Lower lobe of right lung (tissue), 2 donors: ENCODE measurements at regions not wholly inside any gene's neighbourhood (a gene's known extent, or its start where the extent isn't known, plus 50 kb on each side); places are given as distances from the start of the nearest gene placed in this dataset.
A peak's percentile ranks its signal among the peaks of the same experiment; 100 is the strongest.

Experiments used
- ATAC-seq, 2 donors: fragments of 200-7000 bp; cut with Tn5 transposase; one replicate each; pipeline ENCODE4 v1.9.1; 2020 to 2022; ENCODE audit warnings: mild to moderate bottlenecking in 2 of 2, moderate library complexity in 2 of 2
- DNase-seq: peaks from one replicate; pipeline ENCODE4 v3.0.0-alpha.2; 2020
- H3K27ac ChIP-seq: fragments of 200-600 bp; one replicate; pipeline ENCODE4 v1.8.0; 2022
- H3K27me3 ChIP-seq: fragments of 200-600 bp; one replicate; pipeline ENCODE4 v1.8.0; 2022; ENCODE audit warnings: low read depth
- H3K36me3 ChIP-seq: fragments of 200-600 bp; one replicate; pipeline ENCODE4 v1.8.0; 2022; ENCODE audit warnings: mild to moderate bottlenecking
- H3K4me1 ChIP-seq: fragments of 200-600 bp; one replicate; pipeline ENCODE4 v1.8.0; 2022
- H3K4me3 ChIP-seq: fragments of 200-600 bp; one replicate; pipeline ENCODE4 v1.8.0; 2022; ENCODE audit warnings: mild to moderate bottlenecking
- H3K9me3 ChIP-seq: fragments of 200-600 bp; one replicate; pipeline ENCODE4 v1.8.0; 2022
- intact Hi-C: fragments of 100-400 bp; cut with DNase I; formaldehyde crosslinking; loops from one replicate; pipeline ENCODE4 v1.11.0; 2022
- TF ChIP-seq, protein P1 (sequence below): fragments of 200-600 bp; IDR thresholded peaks from one replicate; pipeline ENCODE4 v1.8.0; 2022; ENCODE audit warnings: antibody characterized with exemption, mild to moderate bottlenecking
- donor health status: DM: no; HTN: yes; CAD: no; lungs with severe emphysema.

DNA sequence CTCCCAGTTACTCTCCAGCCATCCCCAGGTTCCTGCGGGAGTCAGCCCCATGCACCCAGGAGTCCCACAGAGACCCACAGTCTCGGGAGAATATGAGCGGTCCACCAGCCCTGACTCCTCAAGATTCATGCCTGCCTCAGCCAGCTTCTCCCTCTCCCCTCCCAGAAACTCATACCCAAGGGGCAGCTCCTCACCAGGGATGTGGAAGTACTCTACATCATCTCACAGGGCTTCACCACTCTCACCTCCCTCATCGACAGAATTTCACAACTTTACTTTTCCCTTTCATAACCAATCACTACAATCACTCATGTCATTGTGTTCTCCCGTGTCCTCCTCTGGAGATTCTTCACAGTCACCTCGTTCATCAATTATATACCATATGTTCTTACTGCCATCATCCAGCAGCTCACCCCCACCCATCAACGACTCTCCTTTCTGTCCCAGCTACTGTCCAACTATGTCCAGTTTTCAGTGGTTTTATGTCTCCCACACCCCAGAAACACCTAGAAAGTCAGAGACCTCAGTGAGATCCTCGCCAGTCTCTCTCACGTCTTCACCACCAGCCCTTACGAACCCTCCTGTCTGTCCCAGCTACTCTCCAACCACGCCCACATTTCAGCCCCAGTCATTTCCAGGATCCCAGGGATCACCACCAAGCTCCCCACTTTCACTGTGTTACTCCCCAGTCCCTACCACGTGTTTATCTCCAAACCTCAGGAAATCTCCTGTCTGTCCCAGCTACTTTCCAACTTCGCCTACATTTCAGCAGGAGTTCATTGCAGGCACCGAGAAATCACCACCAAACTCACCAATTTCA, 1530.1 kb upstream of the TPTE start:
- no peaks in the 10 kb centered on the region for H3K36me3 ChIP-seq
- no peaks in the 10 kb centered on the region for H3K9me3 ChIP-seq
- DNase-seq (no peak), ATAC-seq (no peak)
- no peak overlapping the region for H3K4me3 ChIP-seq
- TF ChIP-seq, protein P1, sequence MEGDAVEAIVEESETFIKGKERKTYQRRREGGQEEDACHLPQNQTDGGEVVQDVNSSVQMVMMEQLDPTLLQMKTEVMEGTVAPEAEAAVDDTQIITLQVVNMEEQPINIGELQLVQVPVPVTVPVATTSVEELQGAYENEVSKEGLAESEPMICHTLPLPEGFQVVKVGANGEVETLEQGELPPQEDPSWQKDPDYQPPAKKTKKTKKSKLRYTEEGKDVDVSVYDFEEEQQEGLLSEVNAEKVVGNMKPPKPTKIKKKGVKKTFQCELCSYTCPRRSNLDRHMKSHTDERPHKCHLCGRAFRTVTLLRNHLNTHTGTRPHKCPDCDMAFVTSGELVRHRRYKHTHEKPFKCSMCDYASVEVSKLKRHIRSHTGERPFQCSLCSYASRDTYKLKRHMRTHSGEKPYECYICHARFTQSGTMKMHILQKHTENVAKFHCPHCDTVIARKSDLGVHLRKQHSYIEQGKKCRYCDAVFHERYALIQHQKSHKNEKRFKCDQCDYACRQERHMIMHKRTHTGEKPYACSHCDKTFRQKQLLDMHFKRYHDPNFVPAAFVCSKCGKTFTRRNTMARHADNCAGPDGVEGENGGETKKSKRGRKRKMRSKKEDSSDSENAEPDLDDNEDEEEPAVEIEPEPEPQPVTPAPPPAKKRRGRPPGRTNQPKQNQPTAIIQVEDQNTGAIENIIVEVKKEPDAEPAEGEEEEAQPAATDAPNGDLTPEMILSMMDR: no peak
- intact Hi-C loops: no loop called here
- H3K27ac ChIP-seq: no peak overlapping the region
- no peaks in the 10 kb centered on the region for H3K4me1 ChIP-seq
- H3K27me3 ChIP-seq: peaks cover 49% of the 10 kb centered on the region

DNA sequence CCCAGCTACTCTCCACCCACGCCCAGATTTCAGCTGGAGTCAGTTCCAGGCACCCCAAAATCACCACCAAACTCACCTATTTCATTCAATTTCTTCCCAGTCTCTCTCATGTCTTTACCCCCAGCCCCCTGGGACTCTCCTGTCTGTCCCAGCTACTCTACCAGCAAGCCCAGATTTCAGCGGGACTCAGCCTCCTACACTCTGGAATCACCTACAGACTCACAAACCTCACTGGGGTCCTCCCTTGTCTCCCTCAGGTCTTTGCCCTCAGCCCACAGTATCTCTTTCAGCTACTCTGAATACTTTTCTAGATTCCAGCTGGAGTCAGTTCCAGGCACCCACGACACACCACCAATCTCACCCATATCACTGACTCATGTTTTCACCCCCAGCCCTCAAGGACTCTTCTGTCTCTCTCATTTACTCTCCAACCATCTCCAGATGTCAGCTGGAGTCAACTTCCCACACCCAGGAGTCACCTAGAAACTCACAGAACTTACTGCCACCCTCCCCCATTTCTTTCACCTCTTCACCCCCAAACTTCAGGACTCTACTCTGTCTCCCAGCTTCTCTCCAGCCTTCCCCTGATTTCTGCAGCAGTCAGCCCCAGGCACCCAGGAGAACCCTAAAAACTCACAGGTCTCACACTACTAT, 1529.3 kb upstream of the TPTE start:
- Histone ChIP-seq H3K27ac (no peak overlapping the region), H3K4me1 (no peaks in the 10 kb centered on the region), H3K4me3 (no peak overlapping the region), H3K9me3 (no peaks in the 10 kb centered on the region), H3K27me3 (peaks cover 49% of the 10 kb centered on the region), H3K36me3 (no peaks in the 10 kb centered on the region)
- ATAC-seq (peak; percentile 6 to 18), DNase-seq (no peak)
- intact Hi-C loops: no loop called here
- TF ChIP-seq, protein P1: no peak

GRCh38 chr21:8992731-8993174, 1528.6 kb upstream of the TPTE start:
- H3K9me3 ChIP-seq: no peaks in the 10 kb centered on the region
- no peaks in the 10 kb centered on the region for H3K36me3 ChIP-seq
- no peak overlapping the region for H3K27ac ChIP-seq
- H3K27me3 ChIP-seq: peaks cover 49% of the 10 kb centered on the region
- H3K4me3 ChIP-seq: no peak overlapping the region
- TF ChIP-seq, protein P1: no peak
- intact Hi-C loops: no loop called here
- DNase-seq: no peak
- no peaks in the 10 kb centered on the region for H3K4me1 ChIP-seq
- peak; percentile 44 to 53 for ATAC-seq

- no peak for DNase-seq
- H3K9me3 ChIP-seq: no peaks in the 10 kb centered on the region
- peaks cover 49% of the 10 kb centered on the region for H3K27me3 ChIP-seq
- H3K27ac ChIP-seq: no peak overlapping the region
- TF ChIP-seq, protein P1: no peak
- no peaks in the 10 kb centered on the region for H3K4me1 ChIP-seq
- peak; percentile 19 to 25 for ATAC-seq
- H3K4me3 ChIP-seq: no peak overlapping the region
- H3K36me3 ChIP-seq: no peaks in the 10 kb centered on the region
- intact Hi-C loops: no loop called here
These were observed 1528.0 kb upstream of the TPTE start for GRCh38 chr21:8993284-8993942.

GRCh38 chr21:8993943-8994639, 1527.3 kb upstream of the TPTE start:
- Histone ChIP-seq H3K36me3 (no peaks in the 10 kb centered on the region), H3K27me3 (peaks cover 48% of the 10 kb centered on the region), H3K27ac (no peak overlapping the region), H3K9me3 (no peaks in the 10 kb centered on the region), H3K4me1 (no peaks in the 10 kb centered on the region), H3K4me3 (no peak overlapping the region)
- ATAC-seq: no peak
- no peak for DNase-seq
- intact Hi-C loops: no loop called here
- TF ChIP-seq, protein P1: no peak
